GM19328 (cell line): ENCODE measurements at regions not wholly inside any gene's neighbourhood (a gene's known extent, or its start where the extent isn't known, plus 50 kb on each side); places are given as distances from the start of the nearest gene placed in this dataset.

ENCODE experiments used
- ATAC-seq: cut with Tn5 transposase; IDR thresholded peaks from one replicate; pipeline ENCODE4 v1.9.1; 2021; ENCODE audit warnings: mild to moderate bottlenecking, moderate library complexity; ENCODE audit not compliant: unreplicated experiment

DNA sequence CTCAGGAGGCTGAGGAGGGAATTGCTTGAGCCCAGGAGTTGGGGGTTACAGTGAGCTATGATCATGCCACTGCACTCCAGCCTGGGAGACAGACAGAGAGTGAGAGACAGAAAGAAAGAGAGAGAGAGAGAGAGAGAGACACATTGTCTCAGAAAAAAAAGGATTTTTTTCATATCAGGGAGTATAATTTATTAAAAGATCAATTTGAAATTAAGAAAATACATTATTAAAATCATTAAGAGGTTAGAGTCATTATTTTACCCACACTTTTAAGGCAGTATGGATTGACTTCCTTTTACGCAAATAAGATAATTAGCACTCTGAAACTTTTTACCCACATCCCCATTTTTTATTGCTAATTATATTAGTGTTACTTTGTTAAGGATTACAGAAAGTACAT lies 804.3 kb downstream of the CDH11 start:
- ATAC-seq, result no peak

- ATAC-seq, result no peak
Observed at GRCh38 chr16:64313726-64314125, 808.1 kb downstream of the CDH11 start.

GRCh38 chr16:64312980-64313379 lies 808.9 kb downstream of the CDH11 start:
- ATAC-seq, result no peak

GRCh38 chr16:64312292-64312691 lies 809.6 kb downstream of the CDH11 start:
- ATAC-seq, result no peak

- no peak for ATAC-seq
Observed at GRCh38 chr16:64311241-64311640, 810.6 kb downstream of the CDH11 start.

GRCh38 chr16:64309398-64310110 lies 812.3 kb downstream of the CDH11 start:
- no peak for ATAC-seq

DNA sequence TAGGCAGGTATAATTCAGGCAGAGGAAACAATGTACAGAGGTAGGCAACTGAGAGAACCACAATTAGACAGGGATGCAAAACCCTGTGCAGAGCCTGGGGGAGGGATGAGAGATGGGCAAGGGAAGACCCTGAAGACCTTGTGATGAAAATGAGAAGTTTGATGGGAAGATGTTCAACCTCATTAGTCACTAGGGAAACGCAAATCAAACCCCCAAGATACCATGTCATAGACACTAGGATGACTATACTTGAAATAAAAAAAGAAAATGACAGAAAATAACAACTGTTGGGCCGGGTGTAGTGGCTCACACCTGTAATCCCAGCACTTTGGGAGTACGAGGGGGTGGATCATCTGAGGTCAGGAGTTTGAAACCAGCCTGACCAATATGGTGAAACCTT lies 813.1 kb downstream of the CDH11 start:
- no peak for ATAC-seq

GRCh38 chr16:64307431-64307830 lies 814.4 kb downstream of the CDH11 start:
- no peak for ATAC-seq

GRCh38 chr16:64305663-64306062 lies 816.2 kb downstream of the CDH11 start:
- no peak for ATAC-seq

DNA sequence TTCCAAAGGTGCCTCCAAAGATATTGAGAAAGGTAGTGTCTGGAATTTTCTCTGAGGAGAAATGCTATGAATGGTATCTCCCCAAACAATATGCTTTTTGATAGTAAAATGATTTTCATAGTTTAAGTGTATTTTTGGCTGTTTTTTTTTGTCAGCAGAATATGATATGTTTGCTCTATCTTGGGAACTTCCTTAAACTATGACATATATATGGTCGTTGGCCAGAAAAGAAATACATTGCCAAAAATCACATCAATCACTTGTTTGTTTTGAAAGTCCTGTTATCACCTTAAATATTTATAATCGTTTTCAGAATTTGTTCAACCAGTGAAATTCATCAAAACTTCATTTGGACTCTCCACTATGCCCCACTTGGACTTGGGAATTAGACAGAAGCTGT lies 816.9 kb downstream of the CDH11 start:
- no peak for ATAC-seq

DNA sequence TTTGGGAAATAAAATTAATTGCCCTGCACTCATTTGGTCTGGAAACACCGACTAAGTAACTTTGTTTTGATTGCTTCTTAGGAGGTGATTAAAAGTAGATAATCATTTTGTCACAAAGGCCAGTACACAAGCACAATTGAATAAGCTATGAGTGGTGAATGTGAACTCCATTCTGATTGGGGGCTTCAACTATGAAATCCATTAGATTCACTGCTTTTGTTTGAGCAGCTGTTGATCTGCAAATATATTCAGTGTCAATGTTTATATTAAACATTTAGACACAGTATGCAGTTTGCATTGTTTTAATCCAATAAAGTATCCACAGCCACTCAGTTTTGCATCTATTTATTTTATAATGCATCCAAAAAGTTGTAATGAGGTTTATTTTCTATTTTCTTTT lies 817.5 kb downstream of the CDH11 start:
- ATAC-seq, result no peak

- no peak for ATAC-seq
Observed at GRCh38 chr16:64297863-64298600, 823.8 kb downstream of the CDH11 start.

GRCh38 chr16:64295466-64295865 lies 826.4 kb downstream of the CDH11 start:
- ATAC-seq, result no peak

GRCh38 chr16:64292953-64293352 lies 828.9 kb downstream of the CDH11 start:
- ATAC-seq, result no peak

DNA sequence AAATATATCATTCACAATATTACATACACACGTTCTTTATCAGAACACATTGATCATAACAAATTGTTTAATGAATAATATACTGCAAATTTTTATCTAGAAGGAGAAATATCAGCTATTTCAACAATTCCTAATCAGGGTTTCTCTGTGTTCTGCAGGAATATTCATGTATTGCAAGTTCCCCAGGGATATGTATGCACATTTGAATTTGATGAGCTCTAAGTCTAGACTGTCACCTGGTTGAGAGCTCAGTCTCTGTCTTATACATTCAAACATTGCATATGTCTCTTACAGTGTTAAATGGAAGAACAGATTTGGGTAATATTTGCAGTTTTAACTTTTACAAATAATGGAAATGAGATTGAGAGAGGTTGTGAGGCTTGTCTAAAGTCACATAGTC lies 829.7 kb downstream of the CDH11 start:
- ATAC-seq, result no peak

GRCh38 chr16:64290461-64290860 lies 831.4 kb downstream of the CDH11 start:
- no peak for ATAC-seq

DNA sequence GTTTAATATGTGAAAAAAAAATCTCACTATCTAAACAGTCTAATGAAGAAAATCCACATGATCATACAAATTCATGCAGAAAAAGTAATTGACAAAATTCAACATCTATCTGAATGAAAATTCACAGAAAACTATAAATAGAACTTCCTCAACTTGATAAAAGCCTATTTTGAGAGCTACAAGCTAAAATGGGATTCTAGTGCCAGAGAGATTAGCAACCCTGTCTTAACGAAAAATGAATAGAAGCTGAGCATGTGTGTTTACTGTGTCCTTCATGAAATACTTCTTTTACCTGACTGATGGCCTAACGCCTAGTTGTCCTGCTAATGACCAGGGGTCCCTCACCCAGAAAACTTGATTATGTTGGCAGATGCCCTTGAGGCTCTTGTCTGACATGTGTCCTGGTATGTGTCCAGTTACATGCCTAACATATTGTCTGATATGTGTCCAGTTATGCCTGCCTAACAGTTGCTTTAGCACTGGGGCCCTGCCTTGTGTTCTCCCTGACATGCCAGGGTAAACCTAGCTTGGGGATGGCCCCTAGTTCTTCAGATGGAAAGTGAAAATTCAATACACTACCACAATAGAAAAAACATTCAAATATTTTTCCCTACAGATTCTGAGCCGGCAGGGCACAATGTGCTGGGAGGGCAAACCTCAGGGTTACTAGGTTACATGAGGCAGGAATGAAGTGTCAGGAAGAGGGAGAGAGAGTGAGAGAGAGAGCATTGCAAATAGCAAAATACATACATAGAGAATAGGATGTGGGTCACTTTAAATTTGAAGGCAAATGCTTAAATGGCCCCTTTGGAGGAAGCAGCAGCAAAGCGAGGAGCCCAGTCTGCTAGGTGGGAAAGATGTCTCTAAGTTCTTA lies 834.0 kb downstream of the CDH11 start:
- no peak for ATAC-seq

DNA sequence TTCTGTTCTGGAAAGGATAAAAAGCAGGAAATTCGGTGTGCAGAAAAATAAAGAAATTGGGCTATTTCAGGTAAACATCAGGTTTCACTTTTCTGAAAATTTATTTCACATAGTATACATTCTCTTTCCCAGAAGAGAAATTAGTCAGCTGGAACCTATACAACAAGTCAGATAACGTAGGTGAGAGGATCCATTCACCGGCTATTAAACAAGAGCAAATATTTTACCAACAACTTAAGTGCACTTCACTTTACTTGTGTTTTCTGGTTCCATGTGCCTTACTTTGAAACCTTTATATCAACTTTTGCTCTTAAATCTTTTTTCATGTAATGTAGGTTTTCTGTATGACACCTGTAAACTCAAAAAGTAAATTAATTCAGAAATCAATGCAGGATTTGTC lies 839.7 kb downstream of the CDH11 start:
- ATAC-seq, result no peak

GRCh38 chr16:64280317-64280716 lies 841.5 kb downstream of the CDH11 start:
- no peak for ATAC-seq

- ATAC-seq, result no peak
Observed at GRCh38 chr16:64278196-64278595, 843.7 kb downstream of the CDH11 start.

DNA sequence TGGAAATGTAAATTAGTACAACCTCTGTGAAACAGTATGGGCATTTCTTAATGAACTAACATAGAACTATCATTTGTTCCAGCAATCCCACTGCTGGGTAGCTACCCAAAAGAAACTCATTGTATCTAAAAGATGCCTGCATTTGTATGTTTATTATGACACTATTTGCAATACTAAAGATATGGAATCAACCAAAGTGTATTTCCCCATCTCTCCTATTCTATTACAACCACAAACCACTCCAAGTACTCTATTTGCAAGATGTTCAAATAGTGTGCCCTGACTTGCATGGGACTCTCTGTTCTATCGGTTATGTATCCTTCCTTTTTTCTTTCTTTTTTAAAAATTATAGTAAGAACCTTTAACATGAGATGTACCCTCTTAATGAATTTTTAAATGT lies 845.2 kb downstream of the CDH11 start:
- no peak for ATAC-seq

GRCh38 chr16:64272028-64272427 lies 849.8 kb downstream of the CDH11 start:
- no peak for ATAC-seq
